GM12878 (cell line): ENCODE measurements at regions not wholly inside any gene's neighbourhood (a gene's known extent, or its start where the extent isn't known, plus 50 kb on each side); places are given as distances from the start of the nearest gene placed in this dataset.

Experiments
- ATAC-seq: fragments of 200-7000 bp; cut with Tn5 transposase; 3 replicates; pipeline ENCODE4 v1.9.1; 2020; ENCODE audit warnings: mild to moderate bottlenecking, moderate library complexity
- BruUV-seq: library from RNA; stranded (reverse); fragments of 400-500 nt; replicated peaks from 2 replicates; lab custom pipeline; 2021; lab: Mats Ljungman, UMichigan
- CTCF ChIA-PET: fragments of 300-600 bp; sonication (Branson Sonifier 250); formaldehyde crosslinking; extraction: SDS; loops from one replicate; lab custom pipeline; 2021; ENCODE audit warnings: inconsistent platforms; lab: Yijun Ruan, JAX
- POLR2A ChIA-PET: fragments of 350-600 bp; formaldehyde crosslinking; extraction: SDS; loops from one replicate; lab custom pipeline; 2021; ENCODE audit warnings: inconsistent platforms; lab: Charles Lee
- RAD21 ChIA-PET: fragments of 300-600 bp; sonication (Branson Sonifier 250); formaldehyde crosslinking; loops from one replicate; lab custom pipeline; 2023; ENCODE audit warnings: antibody characterized with exemption; ENCODE audit not compliant: unreplicated experiment; lab: Charles Lee
- SMC1A ChIA-PET: fragments of 300-600 bp; sonication (Branson Sonifier 250); formaldehyde crosslinking; loops from one replicate; lab custom pipeline; 2023; ENCODE audit not compliant: unreplicated experiment, uncharacterized antibody; lab: Charles Lee
- DNase-seq: peaks from one replicate; pipeline ENCODE4 v3.0.0-alpha.2; 2011; ENCODE audit warnings: low read depth, low spot score
- FAIRE-seq: peaks from 3 replicates; lab custom pipeline; 2011; peaks lifted over from hg19 to GRCh38; lab: Jason Lieb, UNC
- H2AFZ ChIP-seq: 2 replicates; pipeline ENCODE4 v1.6.0; 2011; ENCODE audit warnings: low read depth, low read length, control low read depth; ENCODE audit not compliant: control insufficient read depth
- H3K27ac ChIP-seq: 2 replicates; pipeline ENCODE4 v1.5.1; 2011; ENCODE audit warnings: control low read depth; ENCODE audit not compliant: control insufficient read depth, insufficient read depth
- H3K27me3 ChIP-seq, 2 experiments: replicated peaks in 1 of 2; 2 replicates each; pipeline versions ENCODE4 v1.6.0 to v1.6.1; 2011; ENCODE audit warnings: low read length in 1 of 2; ENCODE audit not compliant: control insufficient read depth in 2 of 2, insufficient read depth in 2 of 2
- H3K36me3 ChIP-seq, 2 experiments: 2 replicates each; pipeline ENCODE4 v1.5.1; 2011; ENCODE audit warnings: low read length in 1 of 2; ENCODE audit not compliant: control insufficient read depth in 2 of 2, insufficient read depth in 2 of 2
- H3K4me1 ChIP-seq: 2 replicates; pipeline ENCODE4 v1.6.1; 2011; ENCODE audit warnings: mild to moderate bottlenecking, low read length, moderate library complexity, mixed read lengths; ENCODE audit not compliant: control insufficient read depth, insufficient read depth
- H3K4me2 ChIP-seq: 2 replicates; pipeline ENCODE4 v1.6.0; 2011; ENCODE audit warnings: control low read depth; ENCODE audit not compliant: control insufficient read depth, insufficient read depth
- H3K4me3 ChIP-seq: fragments of 200-600 bp; sonication (generic); 2 replicates; pipeline ENCODE4 v1.5.1; 2016
- H3K79me2 ChIP-seq: 2 replicates; pipeline ENCODE4 v1.6.0; 2011; ENCODE audit warnings: low read length; ENCODE audit not compliant: control insufficient read depth, insufficient read depth
- H3K9ac ChIP-seq: 2 replicates; pipeline ENCODE4 v1.8.0; 2011; ENCODE audit warnings: low read length, control low read depth, mixed read lengths; ENCODE audit not compliant: control insufficient read depth, insufficient read depth
- H3K9me3 ChIP-seq: replicated peaks from 3 replicates; pipeline ENCODE4 v1.5.1; 2011; ENCODE audit warnings: mild to moderate bottlenecking, low read length; ENCODE audit not compliant: control insufficient read depth, insufficient read depth
- H4K20me1 ChIP-seq: 2 replicates; pipeline ENCODE4 v1.6.0; 2011; ENCODE audit not compliant: control insufficient read depth, insufficient read depth
- BHLHE40 ChIP-seq, 2 experiments: fragments of 450-650 bp in 1 of 2; IDR thresholded peaks; 2 replicates each; pipeline ENCODE4 v1.6.1; 2011 to 2017; ENCODE audit warnings: low read depth in 2 of 2, borderline replicate concordance in 1 of 2, improper control_type of control experiment in 1 of 2, low read length in 1 of 2, mild to moderate bottlenecking in 1 of 2
- CBX3 ChIP-seq: fragments of 200-600 bp; sonication (generic); IDR thresholded peaks from 2 replicates; pipeline ENCODE4 v1.6.1; 2016; ENCODE audit warnings: low read depth, borderline replicate concordance
- CREM ChIP-seq: IDR thresholded peaks from 2 replicates; pipeline ENCODE4 v1.6.1; 2014; ENCODE audit warnings: antibody characterized with exemption, low read depth
- E2F4 ChIP-seq: IDR thresholded peaks from 2 replicates; pipeline ENCODE4 v1.6.1; 2012; ENCODE audit warnings: low read depth, low read length, improper control_type of control experiment
- HDAC6 ChIP-seq: fragments of 200-600 bp; sonication (generic); IDR thresholded peaks from one replicate; pipeline ENCODE4 v1.8.0; 2017; ENCODE audit warnings: antibody characterized with exemption; ENCODE audit not compliant: unreplicated experiment
- HDGF ChIP-seq: fragments of 450-650 bp; IDR thresholded peaks from 2 replicates; pipeline ENCODE4 v1.6.1; 2016; ENCODE audit warnings: antibody characterized with exemption
- JUNB ChIP-seq: IDR thresholded peaks from 2 replicates; pipeline ENCODE4 v1.6.1; 2016; ENCODE audit warnings: antibody characterized with exemption, mild to moderate bottlenecking
- MTA2 ChIP-seq: fragments of 450-650 bp; IDR thresholded peaks from 2 replicates; pipeline ENCODE4 v1.6.1; 2016; ENCODE audit warnings: low read depth, mild to moderate bottlenecking, moderate library complexity
- MTA3 ChIP-seq: IDR thresholded peaks from 2 replicates; pipeline ENCODE4 v1.6.1; 2012; ENCODE audit warnings: low read length, inconsistent platforms, borderline replicate concordance
- NFXL1 ChIP-seq: fragments of 450-650 bp; IDR thresholded peaks from 2 replicates; pipeline ENCODE4 v1.6.1; 2017; ENCODE audit warnings: antibody characterized with exemption, mild to moderate bottlenecking, borderline replicate concordance
- NFYB ChIP-seq: IDR thresholded peaks from 2 replicates; pipeline ENCODE4 v1.6.1; 2011; ENCODE audit warnings: low read depth, mild to moderate bottlenecking, low read length, improper control_type of control experiment, moderate library complexity; ENCODE audit not compliant: insufficient read depth
- NR2C2 ChIP-seq: IDR thresholded peaks from 2 replicates; pipeline ENCODE4 v1.6.1; 2011; ENCODE audit warnings: borderline replicate concordance, low read depth; ENCODE audit not compliant: control insufficient read depth, insufficient read length
- PAX5 ChIP-seq: IDR thresholded peaks from 2 replicates; pipeline ENCODE4 v1.6.1; 2011; ENCODE audit warnings: low read depth, low read length, borderline replicate concordance
- POLR2AphosphoS2 ChIP-seq: IDR thresholded peaks from 2 replicates; pipeline ENCODE4 v1.6.1; 2011; ENCODE audit warnings: low read depth, mild to moderate bottlenecking, low read length, improper control_type of control experiment, moderate library complexity
- RCOR1 ChIP-seq: conservative IDR thresholded peaks from 2 replicates; pipeline ENCODE4 v1.6.1; 2012; ENCODE audit warnings: low read depth, low read length, improper control_type of control experiment
- SIN3A ChIP-seq: IDR thresholded peaks from 2 replicates; pipeline ENCODE4 v1.6.1; 2012; ENCODE audit warnings: low read depth, low read length, improper control_type of control experiment
- SREBF1 ChIP-seq: IDR thresholded peaks from 2 replicates; pipeline ENCODE4 v1.6.1; 2012; ENCODE audit warnings: mild to moderate bottlenecking, low read length
- TBL1XR1 ChIP-seq: IDR thresholded peaks from 2 replicates; pipeline ENCODE4 v1.6.1; 2012; ENCODE audit warnings: low read depth, low read length, improper control_type of control experiment
- WRNIP1 ChIP-seq: IDR thresholded peaks from 2 replicates; pipeline ENCODE4 v1.6.1; 2011; ENCODE audit warnings: low read depth, low read length, improper control_type of control experiment, borderline replicate concordance
- ZZZ3 ChIP-seq: IDR thresholded peaks from 2 replicates; pipeline ENCODE4 v1.6.1; 2011; ENCODE audit warnings: low read depth; ENCODE audit not compliant: control insufficient read depth, insufficient read length
- in situ Hi-C: fragments of 300-500 bp; cut with MboI; formaldehyde crosslinking; loops from 9 replicates; pipeline ENCODE4 v1.14.3; 2018; ENCODE audit warnings: mixed read lengths
- intact Hi-C: fragments of 100-400 bp; cut with micrococcal nuclease; formaldehyde crosslinking; loops from one replicate; pipeline ENCODE4 v1.14.2; 2022; ENCODE audit not compliant: unreplicated experiment

- TF ChIP-seq NFYB: no peak
Measured at GRCh38 chr4:103902730-103903129, 182.9 kb upstream of the TACR3 start (continued).

- DNase-seq: no peak
- no peaks in the 10 kb centered on the region for H3K27me3 ChIP-seq
- no peak overlapping the region for H3K9ac ChIP-seq
- intact Hi-C loops (no loop called here), in situ Hi-C loops (no loop called here)
- POLR2A ChIA-PET: no interaction called here
- no peak overlapping the region for H2AFZ ChIP-seq
- no peak overlapping the region for H3K4me3 ChIP-seq
- H3K9me3 ChIP-seq: no peaks in the 10 kb centered on the region
- TF ChIP-seq SIN3A (no peak), POLR2AphosphoS2 (no peak), JUNB (no peak), CBX3 (no peak), ZZZ3 (no peak), BHLHE40 (IDR thresholded peaks at IDR 0.05; ENCODE audit: borderline replicate concordance in 1 of 2, low read depth in 2 of 2, low read length in 1 of 2) (no peak), WRNIP1 (no peak), NR2C2 (no peak), MTA3 (no peak), SREBF1 (no peak), HDGF (no peak), PAX5 (no peak), RCOR1 (no peak), NFXL1 (no peak), CREM (no peak), MTA2 (no peak), HDAC6 (no peak), TBL1XR1 (no peak), E2F4 (no peak)
- FAIRE-seq: no peak
- no peaks in the 10 kb centered on the region for H3K36me3 ChIP-seq
- H3K79me2 ChIP-seq: no peaks in the 10 kb centered on the region
- RAD21 ChIA-PET: no interaction called here
- no TSS peak for BruUV-seq
- no peaks in the 10 kb centered on the region for H3K4me1 ChIP-seq
- CTCF ChIA-PET: interaction anchor here (0.6 kb wide), 1 partner anchor 731 kb away, joined by 3 read pairs; no protein-coding TSS in a partner anchor
- H4K20me1 ChIP-seq: no peaks in the 10 kb centered on the region
- SMC1A ChIA-PET: no interaction called here
- no peak for ATAC-seq
- no peak overlapping the region for H3K27ac ChIP-seq
- no peak overlapping the region for H3K4me2 ChIP-seq
Measured at GRCh38 chr4:103895876-103896465, 176.2 kb upstream of the TACR3 start.
